Stimulated activated CD4-positive, alpha-beta T cell treated with anti-CD3 and anti-CD28 coated beads, Interleukin-15, amount 100 ng/mL, for 1 hour (primary cell): ENCODE measurements at regions not wholly inside any gene's neighbourhood (a gene's known extent, or its start where the extent isn't known, plus 50 kb on each side); places are given as distances from the start of the nearest gene placed in this dataset.

Experiments
- DNase-seq, 2 donors: peaks; one replicate each; pipeline ENCODE4 v3.0.0-alpha.2; 2020; ENCODE audit warnings: low read depth in 1 of 2, low spot score in 1 of 2

DNA sequence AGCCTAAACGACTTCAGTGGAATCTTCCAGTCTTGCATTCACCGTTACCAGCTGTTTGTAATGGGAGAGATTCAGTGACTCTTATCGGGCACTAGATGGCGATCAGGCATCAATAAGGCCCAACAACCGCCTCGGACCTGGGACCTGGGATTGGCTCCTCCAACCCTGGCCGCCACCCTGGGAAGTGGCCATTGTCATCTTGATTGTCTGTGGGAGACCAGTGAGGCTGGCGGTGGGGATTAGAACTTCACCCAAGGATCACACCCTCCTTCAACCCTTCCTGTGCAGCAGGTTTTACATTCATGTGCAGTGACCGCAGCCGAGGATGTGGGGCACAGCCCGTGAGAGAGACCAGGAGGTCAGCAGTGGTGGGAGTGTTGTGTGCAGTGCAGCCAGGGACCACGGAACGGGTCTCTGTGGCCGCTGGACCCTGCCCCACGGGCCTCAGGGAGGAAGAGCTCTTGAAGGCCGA lies 85.3 kb downstream of the SPP2 start:
- DNase-seq: no peak

DNA sequence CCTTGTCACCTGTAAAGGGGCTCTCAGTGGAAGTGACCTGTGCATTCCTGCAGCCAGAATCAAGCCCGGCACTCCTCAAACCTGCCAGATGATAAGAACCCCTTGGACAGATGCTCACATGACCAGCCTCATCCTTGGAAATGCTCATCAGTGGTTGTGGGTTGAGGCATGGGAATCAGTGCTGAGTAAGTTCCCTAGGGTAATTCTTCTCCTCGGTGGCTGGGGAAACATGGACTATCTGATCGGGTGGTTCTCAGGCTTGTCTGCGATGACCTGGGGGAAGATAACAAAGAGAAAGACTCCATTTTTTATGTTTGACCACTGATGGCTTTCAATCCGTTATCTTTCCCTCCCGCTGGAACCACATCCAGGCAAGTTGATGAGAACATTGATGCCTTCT lies 84.0 kb downstream of the SPP2 start:
- no peak for DNase-seq

GRCh38 chr2:234133004-234133403 lies 82.5 kb downstream of the SPP2 start:
- no peak for DNase-seq

DNA sequence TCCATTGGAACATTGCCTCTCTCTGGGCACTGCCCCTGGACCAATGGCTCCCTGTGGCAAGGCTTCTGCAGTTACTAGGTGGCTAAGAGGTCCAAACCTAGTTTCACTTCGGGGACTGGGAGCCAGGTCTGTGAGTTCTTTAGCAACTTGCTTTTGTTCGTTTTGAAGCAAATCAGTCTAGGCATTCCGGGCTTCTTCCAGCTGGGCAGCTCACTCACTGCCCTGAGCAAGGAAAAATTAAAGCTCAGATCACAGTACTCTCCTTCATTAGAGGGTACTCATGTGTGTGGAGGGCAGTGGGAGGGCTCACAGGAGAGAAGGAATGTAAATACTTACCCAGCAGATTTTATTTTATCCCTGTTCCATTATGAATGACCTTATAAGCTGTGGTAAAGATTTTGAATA lies 80.3 kb downstream of the SPP2 start:
- DNase-seq: no peak

DNA sequence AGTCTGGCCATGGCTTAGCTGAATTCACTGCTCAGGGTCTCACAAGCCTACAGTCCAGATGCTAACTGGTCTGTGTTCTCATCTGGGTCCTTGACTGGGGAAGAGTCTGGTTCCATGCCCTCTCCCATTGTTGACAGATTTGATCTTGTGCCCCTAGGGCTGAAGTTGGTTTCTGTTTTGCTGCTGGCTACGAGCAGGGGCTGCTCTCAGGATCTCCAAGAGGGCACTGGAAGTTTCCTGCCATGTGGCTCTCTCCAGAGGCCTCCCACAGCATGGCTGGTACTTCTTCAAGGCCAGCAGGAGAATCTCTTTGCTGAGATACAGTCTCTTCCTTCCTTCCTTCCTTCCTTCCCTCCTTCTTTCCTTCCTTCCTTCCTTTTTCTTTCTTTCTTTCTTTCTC lies 78.1 kb downstream of the SPP2 start:
- no peak for DNase-seq
